Mesendoderm (in vitro differentiated cells): ENCODE measurements at regions not wholly inside any gene's neighbourhood (a gene's known extent, or its start where the extent isn't known, plus 50 kb on each side); places are given as distances from the start of the nearest gene placed in this dataset.

Source experiments
- DNase-seq: peaks from one replicate; pipeline ENCODE4 v3.0.0; 2013
- H2AK5ac ChIP-seq: 2 replicates; pipeline ENCODE4 v1.6.1; 2013; ENCODE audit warnings: low read length, inconsistent platforms
- H2BK120ac ChIP-seq: 2 replicates; pipeline ENCODE4 v1.6.1; 2013; ENCODE audit warnings: low read depth, mild to moderate bottlenecking, low read length, moderate library complexity, mixed read lengths
- H2BK15ac ChIP-seq: replicated peaks from 2 replicates; pipeline ENCODE4 v1.6.1; 2013; ENCODE audit warnings: low read depth, mild to moderate bottlenecking, moderate library complexity
- H2BK5ac ChIP-seq: 2 replicates; pipeline ENCODE4 v1.6.1; 2013; ENCODE audit warnings: low read length, inconsistent platforms
- H3K18ac ChIP-seq: 2 replicates; pipeline ENCODE4 v1.6.1; 2013; ENCODE audit warnings: mild to moderate bottlenecking, low read length, mixed read lengths
- H3K23ac ChIP-seq: one replicate; pipeline ENCODE4 v1.6.1; 2013; ENCODE audit warnings: low read length
- H3K27ac ChIP-seq: 2 replicates; pipeline ENCODE4 v1.5.1; 2013; ENCODE audit warnings: low read depth, mild to moderate bottlenecking, inconsistent platforms, low read length, moderate library complexity
- H3K27me3 ChIP-seq: 2 replicates; pipeline ENCODE4 v1.6.1; 2013; ENCODE audit warnings: low read length, control low read depth, mild to moderate bottlenecking, inconsistent platforms; ENCODE audit not compliant: insufficient read depth, poor library complexity
- H3K36me3 ChIP-seq: 2 replicates; pipeline ENCODE4 v1.6.1; 2013; ENCODE audit warnings: low read length, inconsistent platforms; ENCODE audit not compliant: control insufficient read depth, insufficient read depth
- H3K4ac ChIP-seq: one replicate; pipeline ENCODE4 v1.6.1; 2013; ENCODE audit warnings: low read depth, mild to moderate bottlenecking, low read length, moderate library complexity
- H3K4me1 ChIP-seq: 2 replicates; pipeline ENCODE4 v1.6.1; 2013; ENCODE audit warnings: low read depth, low read length, inconsistent platforms; ENCODE audit not compliant: control insufficient read depth
- H3K4me2 ChIP-seq: 2 replicates; pipeline ENCODE4 v1.6.1; 2013; ENCODE audit warnings: low read length
- H3K4me3 ChIP-seq: 2 replicates; pipeline ENCODE4 v1.5.1; 2013; ENCODE audit warnings: mild to moderate bottlenecking, low read length
- H3K56ac ChIP-seq: one replicate; pipeline ENCODE4 v1.6.1; 2013; ENCODE audit warnings: low read length
- H3K79me1 ChIP-seq: 2 replicates; pipeline ENCODE4 v1.6.1; 2013; ENCODE audit warnings: low read length, inconsistent platforms
- H3K79me2 ChIP-seq: 2 replicates; pipeline ENCODE4 v1.6.1; 2013; ENCODE audit warnings: mild to moderate bottlenecking, low read length; ENCODE audit not compliant: control insufficient read depth, insufficient read depth
- H3K9ac ChIP-seq: 2 replicates; pipeline ENCODE4 v1.6.1; 2013; ENCODE audit warnings: low read length, inconsistent platforms
- H4K5ac ChIP-seq: one replicate; pipeline ENCODE4 v1.6.1; 2013; ENCODE audit warnings: low read length
- H4K8ac ChIP-seq: one replicate; pipeline ENCODE4 v1.6.1; 2013; ENCODE audit warnings: low read depth, mild to moderate bottlenecking, control low read depth, low read length, moderate library complexity
- WGBS: extraction: QIAGEN DNeasy Blood & Tissue Kit; methylation state at CpG from one replicate; pipeline ENCODE4 v1.1.7; 2013; ENCODE audit warnings: low lambda C conversion rate, missing lambda C conversion rate; ENCODE audit not compliant: insufficient coverage; ENCODE audit errors: extremely low coverage; 5-methylcytosine and 5-hydroxymethylcytosine counted together

DNA sequence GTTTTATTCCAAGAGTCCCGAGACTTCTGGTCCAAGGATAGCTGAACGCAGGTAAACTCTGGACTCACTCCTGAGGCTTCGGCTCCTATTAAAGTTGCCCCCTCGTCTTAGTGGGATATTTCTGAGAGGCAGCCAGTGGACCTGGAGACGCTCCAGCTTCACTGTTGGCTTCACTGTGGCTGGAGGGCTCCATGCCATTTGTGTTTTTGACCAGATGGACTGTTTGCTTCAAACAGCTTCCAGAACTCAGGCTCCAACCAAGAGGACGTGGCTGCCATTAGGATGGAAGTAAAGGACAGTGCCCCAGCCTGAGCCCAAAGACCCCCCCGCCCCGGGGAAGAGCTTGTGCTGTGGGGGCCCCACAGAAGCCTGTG is 94.4 kb upstream of the LDAH start:
- Histone ChIP-seq H2BK5ac (no peak overlapping the region), H3K4me2 (no peak overlapping the region), H3K36me3 (no peaks in the 10 kb centered on the region), H3K4me1 (peaks cover 2% of the 10 kb centered on the region), H3K27me3 (no peaks in the 10 kb centered on the region), H3K79me1 (no peaks in the 10 kb centered on the region), H4K5ac (no peak overlapping the region), H3K79me2 (no peaks in the 10 kb centered on the region), H2AK5ac (no peak overlapping the region), H3K23ac (no peak overlapping the region), H4K8ac (no peak overlapping the region), H3K18ac (no peak overlapping the region), H2BK120ac (no peak overlapping the region), H3K4ac (no peak overlapping the region), H3K56ac (no peak overlapping the region), H3K27ac (no peak overlapping the region), H3K4me3 (no peak overlapping the region), H3K9ac (no peak overlapping the region), H2BK15ac (no peak overlapping the region)
- no CpG with 5 or more reads among the region's 8 CpGs for WGBS
- no peak for DNase-seq

GRCh38 chr2:20916604-20917286 is 93.8 kb upstream of the LDAH start:
- WGBS: no CpG with 5 or more reads among the region's 7 CpGs
- H3K56ac ChIP-seq: no peak overlapping the region
- H3K4me2 ChIP-seq: no peak overlapping the region
- H3K4ac ChIP-seq: no peak overlapping the region
- H3K9ac ChIP-seq: no peak overlapping the region
- H3K18ac ChIP-seq: no peak overlapping the region
- no peak overlapping the region for H4K5ac ChIP-seq
- H3K27ac ChIP-seq: no peak overlapping the region
- no peak overlapping the region for H2BK5ac ChIP-seq
- no peak overlapping the region for H2AK5ac ChIP-seq
- no peak overlapping the region for H2BK15ac ChIP-seq
- H4K8ac ChIP-seq: no peak overlapping the region
- no peak overlapping the region for H2BK120ac ChIP-seq
- peak; percentile 48 for DNase-seq
- no peaks in the 10 kb centered on the region for H3K79me1 ChIP-seq
- H3K4me1 ChIP-seq: peaks cover 2% of the 10 kb centered on the region
- no peaks in the 10 kb centered on the region for H3K27me3 ChIP-seq
- no peaks in the 10 kb centered on the region for H3K79me2 ChIP-seq
- no peak overlapping the region for H3K4me3 ChIP-seq
- no peaks in the 10 kb centered on the region for H3K36me3 ChIP-seq
- H3K23ac ChIP-seq: no peak overlapping the region

DNA sequence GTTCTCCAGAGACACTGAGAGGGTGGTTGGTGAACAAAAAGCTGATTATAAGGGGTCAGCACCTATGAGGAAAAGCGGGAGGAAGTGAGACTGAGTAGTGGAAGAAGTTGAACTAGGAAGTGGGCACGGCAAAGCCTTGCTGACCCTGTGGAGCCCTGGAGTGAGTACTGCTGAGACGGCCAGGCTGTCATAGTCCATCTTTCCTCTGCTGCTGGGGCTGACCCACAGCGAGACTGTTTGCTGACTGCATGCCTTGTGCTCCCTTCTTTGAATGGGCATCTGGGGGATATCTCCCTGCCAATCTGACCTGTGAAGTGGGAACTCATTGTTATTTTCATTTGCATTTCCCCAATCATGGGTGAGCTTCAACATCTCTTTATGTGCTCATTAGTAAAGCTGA is 92.4 kb upstream of the LDAH start:
- H3K4me1 ChIP-seq: peaks cover 2% of the 10 kb centered on the region
- WGBS: no CpG with 5 or more reads among the region's 4 CpGs
- H2BK5ac ChIP-seq: no peak overlapping the region
- peak; percentile 54 for DNase-seq
- H3K18ac ChIP-seq: no peak overlapping the region
- H3K79me2 ChIP-seq: no peaks in the 10 kb centered on the region
- no peaks in the 10 kb centered on the region for H3K27me3 ChIP-seq
- H2BK15ac ChIP-seq: no peak overlapping the region
- H3K4me2 ChIP-seq: no peak overlapping the region
- H3K56ac ChIP-seq: no peak overlapping the region
- no peak overlapping the region for H4K8ac ChIP-seq
- H3K36me3 ChIP-seq: no peaks in the 10 kb centered on the region
- no peak overlapping the region for H3K4me3 ChIP-seq
- no peak overlapping the region for H3K9ac ChIP-seq
- no peak overlapping the region for H2BK120ac ChIP-seq
- H3K79me1 ChIP-seq: no peaks in the 10 kb centered on the region
- H4K5ac ChIP-seq: no peak overlapping the region
- no peak overlapping the region for H2AK5ac ChIP-seq
- H3K23ac ChIP-seq: no peak overlapping the region
- no peak overlapping the region for H3K4ac ChIP-seq
- H3K27ac ChIP-seq: no peak overlapping the region

DNA sequence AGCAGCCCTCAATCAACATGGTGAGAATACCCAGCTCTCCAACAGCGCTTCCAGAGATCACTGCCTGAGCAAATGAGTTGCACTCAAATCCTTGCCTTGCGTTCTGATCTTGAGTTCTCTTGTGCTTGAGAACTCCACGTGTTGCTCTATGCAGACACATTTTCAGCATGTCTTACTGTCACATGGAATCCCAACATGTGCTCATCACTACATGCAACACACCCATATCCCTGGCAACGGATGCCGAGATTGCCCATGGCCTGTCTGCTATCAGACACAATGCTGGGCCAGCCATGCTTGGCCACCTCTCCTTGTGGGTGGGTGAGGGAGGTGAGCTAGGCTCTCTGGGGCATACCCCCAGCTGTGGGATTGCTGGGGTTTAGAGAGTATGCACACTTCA is 91.9 kb upstream of the LDAH start:
- Histone ChIP-seq H2BK5ac (no peak overlapping the region), H3K27me3 (no peaks in the 10 kb centered on the region), H3K4me1 (peaks cover 2% of the 10 kb centered on the region), H3K79me1 (no peaks in the 10 kb centered on the region), H4K8ac (no peak overlapping the region), H2AK5ac (no peak overlapping the region), H3K27ac (no peak overlapping the region), H3K4me2 (no peak overlapping the region), H3K23ac (no peak overlapping the region), H4K5ac (no peak overlapping the region), H3K56ac (no peak overlapping the region), H3K18ac (no peak overlapping the region), H3K79me2 (no peaks in the 10 kb centered on the region), H3K36me3 (no peaks in the 10 kb centered on the region), H3K4me3 (no peak overlapping the region), H3K4ac (no peak overlapping the region), H2BK120ac (no peak overlapping the region), H3K9ac (no peak overlapping the region), H2BK15ac (no peak overlapping the region)
- DNase-seq: no peak
- no CpG with 5 or more reads among the region's 5 CpGs for WGBS

GRCh38 chr2:20914087-20914486 is 91.2 kb upstream of the LDAH start:
- no peak overlapping the region for H4K5ac ChIP-seq
- no peak overlapping the region for H2AK5ac ChIP-seq
- no peak overlapping the region for H3K56ac ChIP-seq
- H3K27me3 ChIP-seq: no peaks in the 10 kb centered on the region
- H3K4me3 ChIP-seq: no peak overlapping the region
- H3K9ac ChIP-seq: no peak overlapping the region
- H3K36me3 ChIP-seq: no peaks in the 10 kb centered on the region
- peaks cover 2% of the 10 kb centered on the region for H3K4me1 ChIP-seq
- H3K18ac ChIP-seq: no peak overlapping the region
- H4K8ac ChIP-seq: no peak overlapping the region
- H2BK5ac ChIP-seq: no peak overlapping the region
- no peak overlapping the region for H3K4ac ChIP-seq
- H3K79me2 ChIP-seq: no peaks in the 10 kb centered on the region
- WGBS: no CpG with 5 or more reads among the region's 4 CpGs
- no peak overlapping the region for H3K23ac ChIP-seq
- H2BK120ac ChIP-seq: no peak overlapping the region
- no peaks in the 10 kb centered on the region for H3K79me1 ChIP-seq
- H2BK15ac ChIP-seq: no peak overlapping the region
- no peak for DNase-seq
- no peak overlapping the region for H3K27ac ChIP-seq
- no peak overlapping the region for H3K4me2 ChIP-seq

- no peak overlapping the region for H2BK15ac ChIP-seq
- no peak for DNase-seq
- H3K56ac ChIP-seq: no peak overlapping the region
- H3K4ac ChIP-seq: no peak overlapping the region
- H2BK5ac ChIP-seq: no peak overlapping the region
- H3K4me3 ChIP-seq: no peak overlapping the region
- no peak overlapping the region for H3K9ac ChIP-seq
- peaks cover 2% of the 10 kb centered on the region for H3K4me1 ChIP-seq
- H2AK5ac ChIP-seq: no peak overlapping the region
- no peaks in the 10 kb centered on the region for H3K36me3 ChIP-seq
- H3K79me1 ChIP-seq: no peaks in the 10 kb centered on the region
- no peak overlapping the region for H3K4me2 ChIP-seq
- H3K18ac ChIP-seq: no peak overlapping the region
- H4K5ac ChIP-seq: no peak overlapping the region
- H2BK120ac ChIP-seq: no peak overlapping the region
- no peak overlapping the region for H3K23ac ChIP-seq
- no peak overlapping the region for H4K8ac ChIP-seq
- H3K27ac ChIP-seq: no peak overlapping the region
- no CpG with 5 or more reads among the region's 3 CpGs for WGBS
- H3K79me2 ChIP-seq: no peaks in the 10 kb centered on the region
- no peaks in the 10 kb centered on the region for H3K27me3 ChIP-seq
Measured at GRCh38 chr2:20913491-20913890, 90.6 kb upstream of the LDAH start.
